Activated CD8-positive, alpha-beta T cell treated with anti-CD3 and anti-CD28 coated beads for 36 hours (primary cell): ENCODE measurements at regions not wholly inside any gene's neighbourhood (a gene's known extent, or its start where the extent isn't known, plus 50 kb on each side); places are given as distances from the start of the nearest gene placed in this dataset.

Experiments
- ATAC-seq: fragments of 200-7000 bp; cut with Tn5 transposase; one replicate; pipeline ENCODE4 v1.10.0; 2021; ENCODE audit warnings: mild to moderate bottlenecking, moderate library complexity
- CTCF ChIA-PET: fragments of 350-600 bp; sonication (Branson Sonifier 250); formaldehyde crosslinking; loops from one replicate; lab custom pipeline; 2021; ENCODE audit warnings: antibody characterized with exemption; lab: Charles Lee
- POLR2A ChIA-PET: fragments of 350-600 bp; sonication (Branson Sonifier 250); formaldehyde crosslinking; loops from one replicate; lab custom pipeline; 2021; ENCODE audit warnings: antibody characterized with exemption; lab: Charles Lee
- DNase-seq: peaks from one replicate; pipeline ENCODE4 v3.0.0-alpha.2; 2020
- H3K27ac Mint-ChIP-seq: one replicate; pipeline ENCODE4 v1.8.0; 2021; ENCODE audit warnings: mild to moderate bottlenecking, mixed read lengths
- H3K27me3 Mint-ChIP-seq: one replicate; pipeline ENCODE4 v1.8.0; 2021; ENCODE audit warnings: mixed read lengths
- H3K36me3 Mint-ChIP-seq: one replicate; pipeline ENCODE4 v1.8.0; 2021; ENCODE audit warnings: low read depth, mixed read lengths
- H3K4me1 Mint-ChIP-seq: one replicate; pipeline ENCODE4 v1.8.0; 2021; ENCODE audit warnings: low read depth, mixed read lengths
- H3K4me3 Mint-ChIP-seq: one replicate; pipeline ENCODE4 v1.8.0; 2021; ENCODE audit warnings: mild to moderate bottlenecking, moderate library complexity, mixed read lengths
- H3K9me3 Mint-ChIP-seq: one replicate; pipeline ENCODE4 v1.8.0; 2021; ENCODE audit warnings: mixed read lengths
- intact Hi-C: fragments of 100-400 bp; cut with micrococcal nuclease; formaldehyde crosslinking; loops from one replicate; pipeline ENCODE4 v1.10.0; 2022
- TF ChIP-seq, protein P1 (sequence below): fragments of 200-600 bp; IDR thresholded peaks from one replicate; pipeline ENCODE4 v1.8.0; 2022; ENCODE audit warnings: antibody characterized with exemption, mild to moderate bottlenecking

DNA sequence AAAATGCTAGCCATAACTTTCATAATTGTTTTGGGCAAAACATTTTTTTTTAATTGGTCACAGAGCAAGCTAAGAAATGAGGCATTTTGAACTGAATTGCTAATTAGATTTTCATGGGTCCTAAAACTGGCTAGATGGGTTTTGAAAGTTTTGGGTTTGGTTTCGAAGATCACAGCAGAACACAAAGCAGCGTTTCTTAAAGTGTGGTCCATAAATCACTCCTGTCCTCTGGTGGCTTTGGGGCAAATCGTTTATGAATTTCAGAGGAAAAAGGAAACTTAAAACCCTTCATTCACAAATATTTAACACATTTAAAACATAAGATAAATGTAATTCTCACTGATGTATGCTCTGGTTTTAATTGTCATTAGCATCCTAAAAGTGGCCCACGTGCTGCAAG is 503.7 kb downstream of the SPATA31D1 start:
- Mint-ChIP-seq H3K9me3 (no peaks in the 10 kb centered on the region), H3K4me1 (no peaks in the 10 kb centered on the region), H3K36me3 (no peaks in the 10 kb centered on the region), H3K27me3 (no peaks in the 10 kb centered on the region), H3K27ac (no peak overlapping the region), H3K4me3 (no peak overlapping the region)
- TF ChIP-seq, protein P1, sequence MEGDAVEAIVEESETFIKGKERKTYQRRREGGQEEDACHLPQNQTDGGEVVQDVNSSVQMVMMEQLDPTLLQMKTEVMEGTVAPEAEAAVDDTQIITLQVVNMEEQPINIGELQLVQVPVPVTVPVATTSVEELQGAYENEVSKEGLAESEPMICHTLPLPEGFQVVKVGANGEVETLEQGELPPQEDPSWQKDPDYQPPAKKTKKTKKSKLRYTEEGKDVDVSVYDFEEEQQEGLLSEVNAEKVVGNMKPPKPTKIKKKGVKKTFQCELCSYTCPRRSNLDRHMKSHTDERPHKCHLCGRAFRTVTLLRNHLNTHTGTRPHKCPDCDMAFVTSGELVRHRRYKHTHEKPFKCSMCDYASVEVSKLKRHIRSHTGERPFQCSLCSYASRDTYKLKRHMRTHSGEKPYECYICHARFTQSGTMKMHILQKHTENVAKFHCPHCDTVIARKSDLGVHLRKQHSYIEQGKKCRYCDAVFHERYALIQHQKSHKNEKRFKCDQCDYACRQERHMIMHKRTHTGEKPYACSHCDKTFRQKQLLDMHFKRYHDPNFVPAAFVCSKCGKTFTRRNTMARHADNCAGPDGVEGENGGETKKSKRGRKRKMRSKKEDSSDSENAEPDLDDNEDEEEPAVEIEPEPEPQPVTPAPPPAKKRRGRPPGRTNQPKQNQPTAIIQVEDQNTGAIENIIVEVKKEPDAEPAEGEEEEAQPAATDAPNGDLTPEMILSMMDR: no peak
- POLR2A ChIA-PET: no interaction called here
- CTCF ChIA-PET: no interaction called here
- ATAC-seq (no peak), DNase-seq (no peak)
- intact Hi-C loops: no loop called here

DNA sequence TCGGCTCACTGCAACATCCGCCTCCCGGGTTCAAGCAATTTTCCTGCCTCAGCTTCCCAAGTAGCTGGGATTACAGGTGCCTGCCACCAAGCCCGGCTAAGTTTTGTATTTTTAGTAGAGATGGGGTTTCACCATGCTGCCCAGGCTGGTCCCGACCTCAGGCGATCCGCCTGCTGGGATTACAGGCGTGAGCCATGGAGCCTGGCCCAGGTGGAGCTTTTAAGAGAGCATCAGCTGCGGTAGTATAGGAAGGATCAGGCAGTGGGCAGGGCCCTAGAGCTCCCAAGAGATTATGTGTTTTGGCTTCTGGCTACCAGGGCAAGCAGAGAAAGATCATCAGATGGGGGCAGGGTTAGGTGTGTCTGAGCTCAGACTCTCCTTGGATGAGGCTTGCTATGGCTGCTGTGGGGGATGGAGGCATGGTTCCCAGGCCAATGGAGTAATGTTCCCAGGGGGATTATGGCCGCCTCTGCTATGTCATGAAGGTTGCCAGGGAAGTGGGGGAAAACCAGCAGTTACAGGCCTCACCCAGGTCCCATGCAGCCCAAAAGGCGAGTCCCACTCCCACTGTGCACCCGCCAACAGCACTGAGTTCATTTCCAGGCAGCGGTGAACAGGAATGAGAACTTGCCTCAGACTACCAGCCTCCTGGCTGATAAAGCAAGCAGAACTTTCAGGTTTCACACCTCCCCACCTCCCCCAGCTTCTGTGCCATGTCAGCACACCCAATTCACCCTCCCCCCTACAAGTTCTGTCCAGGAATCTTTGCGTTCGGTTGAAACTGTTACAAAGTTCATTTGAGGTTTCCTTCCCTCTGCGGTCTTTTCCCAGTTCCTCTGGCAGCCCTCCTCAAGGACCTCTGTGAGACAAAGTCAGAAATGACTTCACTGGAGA is 507.6 kb downstream of the SPATA31D1 start:
- no peaks in the 10 kb centered on the region for H3K9me3 Mint-ChIP-seq
- H3K4me3 Mint-ChIP-seq: no peak overlapping the region
- POLR2A ChIA-PET: no interaction called here
- intact Hi-C loops: no loop called here
- no peaks in the 10 kb centered on the region for H3K4me1 Mint-ChIP-seq
- H3K36me3 Mint-ChIP-seq: no peaks in the 10 kb centered on the region
- DNase-seq: no peak
- no peak overlapping the region for H3K27ac Mint-ChIP-seq
- H3K27me3 Mint-ChIP-seq: no peaks in the 10 kb centered on the region
- CTCF ChIA-PET: no interaction called here
- no peak for ATAC-seq
- TF ChIP-seq, protein P1: no peak

DNA sequence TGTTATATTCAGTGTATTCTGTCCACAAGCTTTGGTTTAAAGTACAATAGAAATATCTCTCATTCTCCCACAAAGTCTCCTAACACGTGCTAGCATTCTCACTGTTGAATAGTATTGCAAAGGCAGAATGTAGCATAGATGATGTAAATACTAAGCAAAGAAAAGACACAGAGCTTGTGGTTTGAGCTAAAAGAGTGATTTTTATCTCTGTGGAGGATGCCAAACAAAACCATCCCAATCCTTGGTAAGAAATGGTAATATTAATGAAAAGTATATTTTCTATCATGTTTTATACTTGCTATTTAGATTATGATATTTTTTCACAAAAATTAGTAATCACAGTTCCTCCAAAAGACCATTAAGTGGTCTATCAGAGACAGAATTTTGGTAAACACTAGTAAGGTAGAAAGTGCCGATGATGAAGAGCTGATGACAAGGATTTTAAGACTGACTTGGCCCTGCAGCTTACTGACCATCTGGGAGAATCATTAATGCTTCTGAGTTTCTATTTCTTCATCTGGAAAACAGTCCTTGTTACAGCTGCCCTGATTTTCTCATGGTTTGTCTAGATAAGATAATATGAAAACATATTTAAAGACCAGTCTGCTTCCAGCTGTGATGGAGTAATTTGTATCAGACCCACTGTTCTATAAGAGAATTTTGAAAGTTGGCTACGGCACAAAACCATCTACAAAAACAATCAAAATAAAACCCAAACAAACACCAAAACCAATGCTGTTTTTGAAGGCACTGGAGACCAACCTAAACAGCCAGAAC is 510.2 kb downstream of the SPATA31D1 start:
- intact Hi-C loops: no loop called here
- Mint-ChIP-seq H3K4me3 (no peak overlapping the region), H3K27me3 (no peaks in the 10 kb centered on the region), H3K36me3 (no peaks in the 10 kb centered on the region), H3K9me3 (peaks cover 4% of the 10 kb centered on the region), H3K27ac (no peak overlapping the region), H3K4me1 (no peaks in the 10 kb centered on the region)
- POLR2A ChIA-PET: no interaction called here
- ATAC-seq (no peak), DNase-seq (no peak)
- CTCF ChIA-PET: interaction anchor here (0.6 kb wide), 1 partner anchor 25 kb away, joined by 3 read pairs; no protein-coding TSS in a partner anchor
- TF ChIP-seq, protein P1: no peak

DNA sequence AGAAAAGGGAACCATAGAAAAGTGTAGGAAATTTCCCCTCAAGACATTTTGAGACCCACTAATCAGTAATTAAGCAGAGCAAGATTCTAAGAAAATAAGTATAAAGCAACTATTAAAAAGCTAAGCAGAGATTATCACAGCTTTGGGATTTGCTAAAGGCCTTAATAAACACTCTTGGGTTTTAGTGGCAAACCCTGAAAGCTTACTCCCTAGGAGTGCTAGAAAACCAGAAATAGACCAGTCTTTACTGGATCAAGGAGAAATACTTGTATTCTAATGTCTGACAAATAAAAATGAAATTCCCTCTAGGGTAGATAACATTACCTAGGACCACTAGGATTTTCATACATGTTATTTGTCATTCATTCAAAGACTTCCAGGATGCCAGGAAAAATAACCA is 510.8 kb downstream of the SPATA31D1 start:
- H3K27me3 Mint-ChIP-seq: no peaks in the 10 kb centered on the region
- ChIA-PET CTCF (no interaction called here), POLR2A (no interaction called here)
- intact Hi-C loops: no loop called here
- H3K36me3 Mint-ChIP-seq: no peaks in the 10 kb centered on the region
- H3K4me3 Mint-ChIP-seq: no peak overlapping the region
- ATAC-seq: no peak
- H3K27ac Mint-ChIP-seq: no peak overlapping the region
- H3K4me1 Mint-ChIP-seq: no peaks in the 10 kb centered on the region
- DNase-seq: no peak
- TF ChIP-seq, protein P1: no peak
- peaks cover 4% of the 10 kb centered on the region for H3K9me3 Mint-ChIP-seq

DNA sequence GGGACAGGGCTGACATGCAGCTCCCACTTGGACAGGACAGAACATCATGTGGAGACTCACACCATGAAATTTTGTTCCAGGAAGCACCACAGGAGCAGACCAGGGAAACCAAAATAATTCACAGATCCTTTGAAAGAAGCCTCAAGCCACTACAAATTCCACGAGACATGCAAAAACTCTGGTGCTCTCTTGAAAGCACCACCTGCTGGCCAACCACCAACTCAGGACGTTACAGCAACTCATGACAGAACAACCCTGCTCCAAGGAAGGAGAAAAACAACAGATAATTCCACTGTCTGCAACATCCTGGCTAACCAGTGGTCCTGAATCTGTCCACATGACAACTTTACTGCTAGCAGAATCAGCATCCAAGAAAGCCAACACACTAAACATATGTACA is 516.0 kb downstream of the SPATA31D1 start:
- ATAC-seq (no peak), DNase-seq (no peak)
- no peak overlapping the region for H3K27ac Mint-ChIP-seq
- no peaks in the 10 kb centered on the region for H3K27me3 Mint-ChIP-seq
- POLR2A ChIA-PET: no interaction called here
- TF ChIP-seq, protein P1: no peak
- CTCF ChIA-PET: no interaction called here
- H3K4me1 Mint-ChIP-seq: no peaks in the 10 kb centered on the region
- intact Hi-C loops: no loop called here
- H3K36me3 Mint-ChIP-seq: no peaks in the 10 kb centered on the region
- H3K9me3 Mint-ChIP-seq: peaks cover 11% of the 10 kb centered on the region
- H3K4me3 Mint-ChIP-seq: no peak overlapping the region
